HEK293 (cell line): ENCODE measurements at regions not wholly inside any gene's neighbourhood (a gene's known extent, or its start where the extent isn't known, plus 50 kb on each side); places are given as distances from the start of the nearest gene placed in this dataset.

ENCODE experiments used
- CTCF ChIA-PET: fragments of 350-600 bp; formaldehyde crosslinking; extraction: SDS; loops from one replicate; lab custom pipeline; 2021; ENCODE audit warnings: antibody characterized with exemption; lab: Yijun Ruan, JAX
- POLR2A ChIA-PET: fragments of 300-600 bp; formaldehyde crosslinking; extraction: SDS; loops from one replicate; lab custom pipeline; 2020; ENCODE audit warnings: antibody characterized with exemption, inconsistent platforms; lab: Yijun Ruan, JAX
- H3K27ac ChIP-seq: fragments of 200-500 bp; sonication (Bioruptor generic); 2 replicates; pipeline ENCODE4 v1.5.1; 2014; ENCODE audit warnings: low read depth, low read length, control low read depth, inconsistent platforms; ENCODE audit errors: extremely low read depth
- H3K36me3 ChIP-seq, 2 experiments: fragments of 200-500 bp in 1 of 2; sonication (Bioruptor generic) in 1 of 2; 1 replicate in 1 of 2; 2 replicates in 1 of 2; pipeline ENCODE4 v1.5.1; 2014 to 2017; ENCODE audit warnings: inconsistent platforms in 2 of 2, low read length in 2 of 2; ENCODE audit not compliant: control insufficient read depth in 2 of 2, insufficient read depth in 1 of 2
- H3K4me1 ChIP-seq: fragments of 200-500 bp; sonication (Bioruptor generic); 2 replicates; pipeline ENCODE4 v1.5.1; 2014; ENCODE audit warnings: mild to moderate bottlenecking, low read length, inconsistent platforms; ENCODE audit not compliant: control insufficient read depth, insufficient read depth
- H3K4me3 ChIP-seq: 2 replicates; pipeline ENCODE4 v1.5.1; 2011; ENCODE audit warnings: low read depth, mild to moderate bottlenecking, control low read depth, low read length, moderate library complexity
- H3K9me3 ChIP-seq: fragments of 200-500 bp; sonication (Bioruptor generic); 2 replicates; pipeline ENCODE4 v1.5.1; 2014; ENCODE audit warnings: low read depth, low read length, inconsistent platforms; ENCODE audit not compliant: control insufficient read depth, insufficient read depth
- SCRT2 ChIP-seq: fragments of 450-650 bp; formaldehyde crosslinking; IDR thresholded peaks from 2 replicates; pipeline ENCODE4 v1.5.1; 2016; ENCODE audit warnings: missing biosample characterization, missing genetic modification characterization
- ZNF341 ChIP-seq: fragments of 450-650 bp; formaldehyde crosslinking; IDR thresholded peaks from 2 replicates; pipeline ENCODE4; 2016; ENCODE audit warnings: low read depth, missing biosample characterization, missing genetic modification characterization
- TF ChIP-seq, protein P1 (sequence below): fragments of 450-650 bp; formaldehyde crosslinking; IDR thresholded peaks from 2 replicates; pipeline ENCODE4 v1.5.0; 2017; ENCODE audit warnings: missing biosample characterization, missing genetic modification characterization, borderline replicate concordance

DNA sequence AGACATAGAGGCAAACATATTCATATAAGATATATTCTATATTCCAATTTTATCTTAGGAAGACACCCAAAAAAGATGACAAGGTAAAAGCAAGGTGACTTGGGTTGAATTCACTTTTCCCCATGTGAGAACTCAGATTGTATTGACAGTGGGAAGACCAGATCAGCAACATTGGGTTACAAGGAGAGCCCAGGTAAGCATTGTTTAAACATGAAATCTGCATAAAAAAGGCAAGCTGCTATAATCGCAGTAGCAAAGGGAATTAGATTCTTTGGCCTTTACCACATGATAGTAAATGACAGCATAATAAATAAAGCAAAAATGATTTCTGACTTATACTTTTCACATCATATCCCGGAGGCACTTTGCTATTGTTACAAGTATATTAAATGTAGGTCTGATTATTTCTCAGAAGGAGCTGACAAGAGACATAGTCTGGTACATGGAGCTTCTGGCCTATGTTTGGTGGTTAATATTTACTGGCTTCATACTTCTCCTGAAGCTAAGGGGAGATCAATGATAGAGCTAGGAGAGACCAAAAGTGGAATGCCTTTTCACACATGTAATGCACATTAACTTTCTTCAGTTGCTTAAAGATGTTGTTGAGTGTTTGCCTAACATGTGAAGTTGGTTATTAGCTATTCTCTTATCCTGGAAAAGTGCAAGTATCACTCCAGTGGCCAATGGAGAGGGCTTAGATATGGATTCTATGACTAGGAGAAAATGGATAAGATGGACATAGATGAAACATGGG is 53.1 kb upstream of the EEF1E1 start:
- H3K36me3 ChIP-seq: no peaks in the 10 kb centered on the region; a peak in 1 of 3 replicates
- POLR2A ChIA-PET: no interaction called here
- no peak for TF ChIP-seq SCRT2 (tag by site-specific recombination)
- TF ChIP-seq, protein P1, sequence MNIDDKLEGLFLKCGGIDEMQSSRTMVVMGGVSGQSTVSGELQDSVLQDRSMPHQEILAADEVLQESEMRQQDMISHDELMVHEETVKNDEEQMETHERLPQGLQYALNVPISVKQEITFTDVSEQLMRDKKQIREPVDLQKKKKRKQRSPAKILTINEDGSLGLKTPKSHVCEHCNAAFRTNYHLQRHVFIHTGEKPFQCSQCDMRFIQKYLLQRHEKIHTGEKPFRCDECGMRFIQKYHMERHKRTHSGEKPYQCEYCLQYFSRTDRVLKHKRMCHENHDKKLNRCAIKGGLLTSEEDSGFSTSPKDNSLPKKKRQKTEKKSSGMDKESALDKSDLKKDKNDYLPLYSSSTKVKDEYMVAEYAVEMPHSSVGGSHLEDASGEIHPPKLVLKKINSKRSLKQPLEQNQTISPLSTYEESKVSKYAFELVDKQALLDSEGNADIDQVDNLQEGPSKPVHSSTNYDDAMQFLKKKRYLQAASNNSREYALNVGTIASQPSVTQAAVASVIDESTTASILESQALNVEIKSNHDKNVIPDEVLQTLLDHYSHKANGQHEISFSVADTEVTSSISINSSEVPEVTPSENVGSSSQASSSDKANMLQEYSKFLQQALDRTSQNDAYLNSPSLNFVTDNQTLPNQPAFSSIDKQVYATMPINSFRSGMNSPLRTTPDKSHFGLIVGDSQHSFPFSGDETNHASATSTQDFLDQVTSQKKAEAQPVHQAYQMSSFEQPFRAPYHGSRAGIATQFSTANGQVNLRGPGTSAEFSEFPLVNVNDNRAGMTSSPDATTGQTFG: no peak
- TF ChIP-seq ZNF341 (tag by site-specific recombination): no peak

More for the DNA sequence above, 53.1 kb upstream of the EEF1E1 start:
- Histone ChIP-seq H3K27ac (no peak overlapping the region), H3K9me3 (no peaks in the 10 kb centered on the region), H3K4me3 (no peak overlapping the region), H3K4me1 (no peaks in the 10 kb centered on the region)
- CTCF ChIA-PET: interaction anchor here (0.7 to 2.4 kb wide), 4 partner anchors 15 to 65 kb away, joined by 3 to 12 read pairs (median 6); no protein-coding TSS in a partner anchor
